NCI-H2081 (cell line): ENCODE measurements at regions not wholly inside any gene's neighbourhood (a gene's known extent, or its start where the extent isn't known, plus 50 kb on each side); places are given as distances from the start of the nearest gene placed in this dataset.
"Not testable (repeated sequence)": the region's sequence is repeated elsewhere in the genome, so short reads cannot be mapped to it uniquely, and the experiment has no call there.

Source experiments
- DNase-seq, 2 experiments: peaks; one replicate each; lab custom pipeline; 2025; lab: John Stamatoyannopoulos, UW

DNA sequence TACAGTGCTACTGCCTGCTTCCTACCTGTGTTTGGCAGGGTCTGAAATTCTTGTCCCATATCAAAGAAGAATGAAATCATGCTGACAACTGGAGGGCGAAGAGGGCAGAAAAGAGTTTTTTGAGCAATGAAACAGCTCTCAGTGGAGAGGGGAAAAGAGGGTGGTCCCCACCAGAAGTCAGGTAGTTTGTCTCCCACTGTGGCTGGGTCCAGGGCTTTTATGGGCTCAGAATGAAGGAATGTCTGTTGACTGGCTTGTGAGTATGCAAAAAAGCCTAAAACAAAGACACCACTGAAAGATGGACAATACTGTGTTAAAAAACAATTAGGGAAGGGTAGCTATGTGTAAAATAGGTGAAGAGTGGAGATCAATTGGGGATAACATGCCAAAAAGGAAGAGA lies 115.0 kb downstream of the ADAM29 start:
- no peak for DNase-seq

DNA sequence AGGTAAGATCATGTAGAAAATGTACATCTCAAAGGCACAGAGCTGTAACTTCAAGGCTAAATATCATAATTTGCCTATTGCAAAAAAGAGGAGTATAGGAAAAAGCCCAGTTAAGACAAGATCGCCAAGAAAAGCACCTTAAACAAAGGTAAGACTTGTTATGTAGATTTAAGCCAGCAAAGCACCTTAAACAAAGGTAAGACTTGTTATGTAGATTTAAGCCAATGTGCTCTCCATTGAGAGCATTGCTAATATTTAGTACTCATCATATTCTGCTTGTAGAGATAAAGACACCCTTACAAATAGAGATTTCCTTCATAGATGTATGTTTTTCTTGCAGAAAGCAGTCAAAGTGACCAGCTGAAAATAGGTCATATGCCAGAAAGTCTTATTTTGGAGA lies 115.8 kb downstream of the ADAM29 start:
- DNase-seq, result no peak

DNA sequence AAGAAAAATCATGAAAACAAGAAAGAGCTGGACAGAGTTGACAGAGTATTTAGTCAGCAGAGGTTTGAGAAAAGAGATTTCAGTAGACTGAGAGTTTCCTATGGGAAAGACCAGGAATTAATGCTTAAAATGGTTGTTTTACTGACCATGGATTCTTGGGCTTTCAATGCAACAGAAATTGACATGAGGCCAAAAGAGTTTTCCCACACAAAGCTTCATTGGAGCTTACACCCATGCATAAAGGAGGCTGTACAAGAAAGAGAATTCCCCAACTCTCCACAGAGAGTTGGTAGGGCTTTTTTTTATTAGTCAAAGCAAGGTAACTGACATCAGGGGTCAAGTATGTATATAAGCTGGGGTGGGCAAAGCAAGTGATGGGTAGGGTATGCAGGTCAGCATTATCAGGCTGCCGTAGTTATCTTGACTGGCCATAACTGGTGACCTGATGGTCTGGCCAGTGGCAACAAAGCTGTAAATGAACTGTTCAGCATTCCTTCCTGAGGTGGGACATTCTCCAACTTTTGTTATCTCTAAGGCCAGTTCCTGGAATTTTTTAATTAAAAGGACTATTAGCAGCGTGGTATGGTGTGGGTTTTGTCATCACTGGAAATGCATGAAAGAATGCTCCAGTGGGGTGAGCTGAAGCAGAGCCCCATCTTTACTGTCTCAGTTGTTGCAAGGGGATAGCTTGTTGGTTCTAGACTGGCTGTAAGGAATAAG lies 117.0 kb downstream of the ADAM29 start:
- no peak for DNase-seq

DNA sequence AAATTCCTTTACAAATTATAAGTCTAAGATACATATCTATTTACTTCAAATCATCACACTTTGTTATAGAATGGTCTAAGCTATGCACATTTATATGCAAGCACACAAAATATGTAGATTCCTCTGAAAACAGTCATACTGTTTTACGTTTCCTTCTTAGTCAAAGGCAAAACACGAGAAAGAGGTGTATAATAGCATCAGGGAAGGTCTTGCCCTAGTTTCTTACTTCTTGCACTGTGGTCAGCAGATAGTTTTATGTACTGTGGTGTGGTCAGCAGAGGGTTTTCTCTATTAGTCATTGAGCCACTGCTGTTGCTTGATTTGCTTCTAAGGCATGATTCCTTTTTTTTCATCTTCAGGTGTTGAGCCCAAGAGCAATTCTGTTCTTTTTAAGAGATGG lies 117.7 kb downstream of the ADAM29 start:
- no peak for DNase-seq

DNA sequence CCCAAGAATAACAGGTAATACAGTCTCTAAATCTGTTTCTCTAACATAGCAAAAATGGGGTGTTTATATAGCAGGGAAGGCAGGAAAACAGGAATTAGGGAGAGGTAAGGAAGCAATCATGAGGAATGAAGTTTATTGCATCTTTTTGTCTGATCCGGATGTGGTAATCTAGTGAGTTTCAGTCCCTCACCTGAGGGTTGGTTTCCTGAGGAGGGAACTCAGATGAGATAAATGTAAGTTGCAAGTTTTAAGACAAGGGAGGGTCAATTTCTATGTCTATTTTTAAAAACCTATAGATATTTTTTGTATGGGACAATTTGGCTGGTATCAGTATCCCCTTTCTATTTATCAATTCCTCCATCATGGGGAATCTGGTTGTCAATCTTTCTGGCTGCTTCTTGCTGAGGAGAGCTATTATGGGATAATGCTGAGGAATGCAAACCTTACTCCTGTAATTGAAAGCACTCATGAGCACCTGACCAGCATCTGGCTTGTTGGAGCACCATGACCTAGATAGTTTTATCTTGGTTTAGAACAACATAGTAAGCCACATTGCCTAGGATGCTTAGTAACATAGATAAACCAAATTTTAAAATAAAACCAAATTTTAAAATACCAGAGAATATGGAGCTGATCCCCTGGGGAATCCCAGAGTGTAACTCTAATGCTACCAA lies 130.1 kb downstream of the ADAM29 start:
- no peak for DNase-seq

DNA sequence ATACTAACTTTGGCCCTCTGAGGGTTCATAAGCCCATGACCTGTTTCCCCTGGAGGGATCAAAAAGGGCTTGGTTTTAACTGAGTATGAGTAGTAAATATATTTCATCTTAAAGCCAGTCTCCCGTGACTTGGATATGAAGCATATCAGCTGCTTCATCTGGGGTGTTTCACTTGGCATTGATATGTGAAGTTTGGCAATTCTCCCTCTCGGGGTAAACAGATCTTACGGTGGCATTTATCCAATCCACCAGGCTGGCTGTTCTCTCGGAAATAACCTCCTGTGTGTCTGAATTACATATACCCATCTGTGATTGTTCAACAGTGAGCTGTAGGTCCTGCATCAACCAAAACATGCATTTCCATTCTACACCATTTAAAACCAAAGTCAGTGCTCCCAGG lies 130.7 kb downstream of the ADAM29 start:
- DNase-seq, result peak; percentile 11 to 70

DNA sequence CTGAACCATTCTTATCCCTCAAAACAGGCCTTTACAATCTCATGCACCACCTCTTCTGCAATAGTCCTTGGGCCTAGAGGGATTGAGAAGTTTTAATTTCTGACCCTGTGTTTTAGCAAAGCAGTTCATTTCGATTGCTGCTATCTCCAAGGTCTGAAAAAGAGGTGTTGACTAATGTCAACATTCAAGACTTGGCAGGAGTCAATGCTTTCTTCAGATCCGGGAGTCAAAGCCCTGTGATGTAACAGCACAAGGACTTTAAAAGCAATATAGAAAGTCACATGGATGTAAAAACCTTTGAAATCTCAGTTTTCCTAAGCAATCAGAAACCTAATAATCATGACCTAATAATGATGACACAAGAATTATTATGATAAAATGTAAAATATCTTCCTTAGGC lies 133.8 kb downstream of the ADAM29 start:
- no peak for DNase-seq

DNA sequence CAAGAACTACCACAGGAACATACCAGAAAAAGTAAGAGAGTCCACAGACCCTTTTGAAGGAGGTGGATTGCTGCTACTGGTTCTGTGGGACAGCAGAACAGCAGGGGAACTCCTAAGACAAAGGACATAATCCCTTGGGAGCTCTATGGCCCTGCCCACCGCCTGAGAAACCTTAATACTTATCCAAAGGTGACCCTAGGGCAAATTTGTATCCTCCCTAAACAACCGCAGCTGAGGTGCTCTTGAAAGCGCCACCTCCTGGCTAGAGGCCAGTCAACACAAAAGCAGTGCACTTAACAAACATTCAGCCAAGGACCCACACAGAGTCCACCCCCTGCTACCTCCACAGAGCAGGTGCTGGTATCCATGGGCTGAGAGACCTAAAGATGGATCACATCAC lies 136.8 kb downstream of the ADAM29 start:
- peak; percentile 16 to 59 for DNase-seq

DNA sequence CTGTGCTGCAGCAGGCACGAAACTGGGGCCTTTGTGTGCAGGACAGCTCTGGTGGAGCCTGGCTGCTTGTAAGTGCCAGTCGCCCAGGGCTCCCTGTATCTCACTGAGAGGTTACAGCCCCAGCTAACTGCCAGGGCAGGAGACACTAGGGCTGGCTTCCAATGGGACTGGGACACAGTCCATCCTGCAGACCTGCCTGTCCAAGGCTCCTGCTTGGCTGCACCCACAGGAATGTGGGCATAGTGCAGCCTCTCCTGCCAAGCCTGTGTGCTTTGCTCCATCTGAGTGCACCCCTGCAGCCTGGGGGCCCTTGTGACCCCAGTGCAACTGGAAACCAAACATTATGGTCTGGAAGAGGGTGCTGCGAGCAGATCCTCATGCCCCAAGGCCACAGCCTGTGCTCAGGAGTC lies 144.0 kb downstream of the ADAM29 start:
- no peak for DNase-seq

DNA sequence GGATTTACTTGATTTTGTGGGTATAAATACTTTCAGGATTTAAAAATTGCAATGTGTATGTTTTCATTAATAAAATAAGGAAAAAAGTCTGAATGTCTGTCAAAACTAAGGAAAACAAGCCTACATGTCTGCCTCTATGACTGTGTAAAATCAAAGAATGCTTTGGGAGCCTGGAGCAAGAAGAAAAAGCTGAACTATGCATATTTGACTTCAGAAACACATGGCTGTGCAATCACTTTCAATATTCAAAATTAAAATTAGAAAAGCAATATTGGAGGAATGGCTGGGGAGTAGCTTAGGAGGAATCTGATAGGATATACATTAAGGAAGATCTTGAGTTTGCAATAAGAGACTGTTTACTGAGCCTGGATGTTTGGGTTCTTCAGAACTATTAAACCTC lies 147.1 kb downstream of the ADAM29 start:
- DNase-seq, result no peak

DNA sequence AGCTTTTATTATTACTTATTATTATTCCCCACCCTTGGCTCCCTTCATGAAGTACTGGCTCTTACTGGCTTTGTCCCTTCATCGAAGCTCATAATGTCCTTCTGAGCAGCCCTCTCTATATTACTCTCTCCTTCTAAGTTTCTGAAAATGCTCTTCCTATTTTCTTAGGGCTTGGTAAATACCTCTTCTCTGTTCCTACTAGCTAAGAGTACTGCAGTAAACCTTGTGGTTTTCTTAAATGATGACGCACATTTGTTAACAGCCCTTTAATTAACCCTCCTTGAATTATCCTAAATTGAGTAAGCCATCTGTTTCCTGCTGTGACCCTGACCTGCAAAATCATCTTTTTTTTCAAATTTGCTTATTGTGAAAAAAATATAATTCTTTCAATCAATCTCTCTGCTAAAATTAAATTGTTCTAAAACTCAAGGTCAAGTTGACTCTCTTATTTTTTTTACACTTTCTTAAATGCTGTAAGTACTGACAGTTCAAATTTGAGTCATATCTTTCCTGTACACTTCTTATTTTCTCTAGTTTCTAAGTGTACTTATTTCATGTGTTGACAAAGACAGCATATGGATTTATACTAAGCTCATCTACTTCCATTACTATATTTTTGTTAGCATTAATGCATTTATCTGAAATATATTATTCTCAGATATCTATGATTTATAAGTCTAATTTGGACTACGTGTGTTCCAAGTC lies 148.9 kb downstream of the ADAM29 start:
- no peak for DNase-seq

DNA sequence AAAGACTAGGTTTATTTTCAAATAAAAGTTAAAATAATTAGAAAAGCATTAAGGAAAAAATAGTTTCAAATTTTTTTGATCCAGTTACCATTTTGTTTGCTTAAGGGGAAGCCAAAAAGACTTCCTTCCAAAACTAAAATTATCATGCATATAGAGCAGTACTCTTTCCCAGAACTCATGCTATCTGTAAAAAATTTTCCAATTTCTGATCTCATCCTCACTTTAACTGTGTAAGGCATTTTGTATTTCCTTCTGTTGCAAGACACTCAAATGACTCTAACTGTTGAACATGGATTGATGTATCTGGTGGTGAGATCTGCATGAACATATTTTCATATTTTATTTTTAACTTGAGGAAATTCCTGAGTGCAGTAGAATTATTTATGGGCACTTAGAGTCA lies 150.1 kb downstream of the ADAM29 start:
- DNase-seq, result no peak

DNA sequence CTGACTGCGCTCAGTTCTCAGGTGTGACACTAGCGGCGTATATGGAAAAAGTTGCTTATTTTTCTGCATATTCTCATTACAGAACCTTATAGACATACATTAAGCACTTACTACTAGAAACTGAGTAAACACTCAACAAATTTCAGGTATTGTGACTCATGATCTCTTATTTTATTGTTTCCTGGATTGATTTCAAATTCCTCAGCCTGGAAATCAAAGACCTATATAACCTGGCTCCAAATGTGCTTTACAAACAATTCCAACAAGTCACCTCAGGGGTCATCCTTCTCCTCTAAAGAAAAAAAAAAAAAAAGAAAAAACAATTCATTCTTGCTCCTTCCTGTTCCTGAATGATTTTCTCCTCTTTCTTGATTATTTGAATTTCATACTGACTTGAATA lies 152.3 kb downstream of the ADAM29 start:
- DNase-seq, result no peak

DNA sequence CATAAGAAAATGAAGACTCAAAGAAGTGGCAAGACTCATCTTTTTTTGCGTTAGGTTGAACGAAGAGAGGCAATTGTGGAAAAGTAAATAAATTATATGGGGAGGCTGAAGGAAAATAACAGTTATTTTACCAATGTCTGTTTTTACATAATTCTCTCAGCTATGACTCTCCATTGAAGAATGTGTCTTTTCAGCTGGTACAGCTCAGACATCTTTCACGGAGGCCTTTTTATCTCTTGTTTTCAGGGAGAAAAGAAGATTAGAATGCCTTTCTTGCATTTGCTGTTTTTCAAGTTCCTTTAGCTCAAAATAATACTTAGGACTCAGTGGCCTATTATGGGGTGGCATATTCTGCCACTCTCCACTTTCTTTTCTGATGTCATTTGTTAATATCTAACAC lies 153.0 kb downstream of the ADAM29 start:
- DNase-seq, result no peak

DNA sequence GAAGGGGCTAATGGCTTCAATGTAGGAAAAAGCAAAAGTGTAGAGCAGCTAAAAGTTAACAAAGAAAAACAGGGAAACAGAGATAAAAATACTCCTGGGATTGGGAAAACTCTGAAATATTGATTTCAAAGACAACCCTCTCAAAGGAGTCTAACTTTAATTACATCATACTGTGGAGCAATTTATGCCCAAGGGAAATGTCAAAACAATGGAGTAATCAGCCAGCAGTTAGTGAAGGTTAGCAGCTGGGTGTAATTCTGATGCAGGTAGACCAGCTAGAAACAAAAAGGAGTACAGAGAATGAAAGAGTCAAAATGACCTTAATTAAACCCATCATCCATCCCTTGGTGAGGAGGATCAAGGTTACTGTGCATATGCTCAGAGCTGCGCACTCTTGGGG lies 169.0 kb downstream of the ADAM29 start:
- DNase-seq, result no peak

DNA sequence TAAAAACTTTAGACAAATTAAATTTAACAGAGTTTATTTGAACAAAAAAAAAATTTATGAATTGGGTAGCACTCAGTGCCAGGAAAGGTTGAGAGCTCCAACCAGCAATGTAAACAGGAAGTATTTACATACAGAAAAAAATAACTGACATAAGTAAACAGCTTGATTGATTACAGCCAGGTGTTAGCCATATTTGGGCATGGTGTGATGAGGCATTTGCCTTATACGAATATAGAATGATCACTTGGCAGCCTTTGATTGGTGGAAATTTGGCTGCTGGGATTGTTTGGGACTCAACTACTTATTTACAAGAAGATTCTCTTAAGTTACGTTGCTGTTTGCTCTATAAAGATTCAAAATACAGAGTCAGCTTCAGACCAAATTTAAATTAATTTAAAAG lies 172.0 kb downstream of the ADAM29 start:
- peak; percentile 16 to 64 for DNase-seq

DNA sequence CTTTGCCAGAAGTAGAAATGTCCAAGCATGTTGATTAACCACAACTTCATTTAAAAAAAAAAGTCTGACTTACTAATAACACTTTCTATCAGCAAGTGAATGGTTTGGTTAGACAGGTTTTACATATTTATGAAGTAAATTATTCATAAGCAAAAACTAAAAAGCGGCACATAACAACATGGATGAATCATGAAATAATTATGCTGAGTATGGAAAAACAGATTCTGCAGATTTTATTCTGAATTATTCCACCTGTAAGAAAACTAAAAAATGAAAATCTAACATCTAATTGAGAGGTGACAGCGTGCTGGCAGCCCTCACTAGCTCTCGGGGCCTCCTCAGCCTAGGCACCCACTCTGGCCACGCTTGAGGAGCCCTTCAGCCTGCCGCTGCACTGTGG lies 173.5 kb downstream of the ADAM29 start:
- DNase-seq, result no peak

DNA sequence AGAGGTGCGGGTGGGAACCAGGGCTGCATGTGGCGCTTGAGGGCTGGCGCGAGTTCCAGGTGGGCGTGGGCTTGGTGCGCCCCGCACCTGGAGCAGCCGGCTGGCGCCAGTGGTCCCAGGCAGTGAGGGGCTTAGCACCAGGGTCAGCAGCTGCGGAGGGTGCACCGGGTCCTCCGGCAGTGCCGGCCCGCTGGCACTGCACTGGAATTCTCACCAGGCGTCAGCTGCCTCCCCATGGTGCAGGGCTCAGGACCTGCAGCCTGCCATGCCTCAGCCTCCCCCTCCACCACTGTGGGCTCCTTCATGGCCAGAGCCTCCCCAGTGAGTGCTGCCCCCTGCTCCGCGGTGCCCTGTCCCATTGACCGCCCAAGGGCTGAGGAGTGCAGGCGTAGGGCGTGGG lies 174.0 kb downstream of the ADAM29 start:
- no peak for DNase-seq

DNA sequence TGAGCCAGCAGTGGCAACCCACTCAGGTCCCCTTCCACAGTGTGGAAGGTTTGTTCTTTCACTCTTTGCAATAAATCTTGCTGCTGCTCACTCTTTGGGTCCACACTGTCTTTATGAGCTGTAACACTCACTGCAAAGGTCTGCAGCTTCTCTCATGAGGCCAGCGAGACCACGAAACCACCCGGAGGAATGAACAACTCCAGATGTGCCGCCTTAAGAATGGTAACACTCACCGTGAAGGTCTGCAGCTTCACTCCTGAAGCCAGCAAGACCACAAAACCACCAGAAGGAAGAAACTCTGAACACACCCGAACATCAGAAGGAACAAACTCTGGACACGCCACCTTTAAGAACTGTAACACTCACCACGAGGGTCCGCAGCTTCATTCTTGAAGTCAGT lies 174.9 kb downstream of the ADAM29 start:
- DNase-seq, result not testable (repeated sequence)

DNA sequence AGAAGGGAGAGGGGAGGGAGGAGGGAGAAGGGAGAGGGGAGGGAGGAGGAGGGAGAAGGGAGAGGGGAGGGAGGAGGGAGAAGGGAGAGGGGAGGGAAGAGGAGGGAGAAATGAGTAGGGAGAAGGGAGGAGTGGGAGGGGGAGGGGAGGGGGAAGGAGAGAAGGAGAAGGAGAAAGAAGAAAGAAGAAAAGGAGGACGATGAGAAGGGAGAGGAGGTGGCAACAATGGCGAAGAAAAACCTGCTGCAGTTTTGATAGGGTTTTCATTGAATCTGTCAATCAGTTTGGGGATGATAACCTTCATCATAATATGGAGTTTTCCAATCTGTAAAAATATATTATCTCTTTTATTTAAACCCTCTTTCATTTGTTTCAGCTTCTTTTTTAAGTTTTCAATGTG lies 185.2 kb downstream of the ADAM29 start:
- no peak for DNase-seq

DNA sequence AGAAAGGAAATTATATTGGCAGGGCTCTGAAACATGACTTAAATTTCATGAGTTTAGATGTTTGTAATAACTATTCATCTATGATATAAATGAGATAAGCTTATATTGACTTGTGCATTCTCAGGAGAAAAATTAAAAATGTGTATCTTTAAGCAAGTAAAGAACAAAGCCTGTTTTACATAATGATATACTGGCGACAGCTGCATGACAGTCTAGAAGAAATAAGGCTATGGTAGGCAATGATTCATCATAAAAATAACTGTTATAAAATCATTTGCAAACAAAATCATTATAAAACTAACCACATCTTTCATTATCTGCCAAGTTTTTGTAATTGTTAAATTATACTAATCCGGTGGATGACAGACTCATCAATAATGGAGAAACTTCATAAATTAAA lies 188.1 kb downstream of the ADAM29 start:
- DNase-seq, result no peak

DNA sequence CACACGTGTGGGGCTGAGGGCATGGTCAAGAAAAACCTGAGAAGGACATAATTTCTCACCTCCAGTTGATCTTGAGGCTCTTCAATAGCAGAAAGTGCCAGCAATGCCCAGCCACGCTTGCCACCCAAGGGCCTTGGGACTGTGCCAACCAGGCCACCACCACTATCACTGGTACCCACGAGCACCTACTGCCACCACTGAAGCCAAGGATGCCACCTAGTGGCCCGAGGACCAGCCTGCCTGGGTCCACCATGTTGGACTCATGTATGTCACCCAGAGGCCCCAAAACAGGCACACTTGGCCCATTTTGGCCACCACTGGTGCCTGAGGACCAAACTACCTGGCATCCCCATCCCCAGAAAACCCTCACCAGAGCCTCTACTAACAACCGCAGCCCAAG lies 191.8 kb downstream of the ADAM29 start:
- no peak for DNase-seq

DNA sequence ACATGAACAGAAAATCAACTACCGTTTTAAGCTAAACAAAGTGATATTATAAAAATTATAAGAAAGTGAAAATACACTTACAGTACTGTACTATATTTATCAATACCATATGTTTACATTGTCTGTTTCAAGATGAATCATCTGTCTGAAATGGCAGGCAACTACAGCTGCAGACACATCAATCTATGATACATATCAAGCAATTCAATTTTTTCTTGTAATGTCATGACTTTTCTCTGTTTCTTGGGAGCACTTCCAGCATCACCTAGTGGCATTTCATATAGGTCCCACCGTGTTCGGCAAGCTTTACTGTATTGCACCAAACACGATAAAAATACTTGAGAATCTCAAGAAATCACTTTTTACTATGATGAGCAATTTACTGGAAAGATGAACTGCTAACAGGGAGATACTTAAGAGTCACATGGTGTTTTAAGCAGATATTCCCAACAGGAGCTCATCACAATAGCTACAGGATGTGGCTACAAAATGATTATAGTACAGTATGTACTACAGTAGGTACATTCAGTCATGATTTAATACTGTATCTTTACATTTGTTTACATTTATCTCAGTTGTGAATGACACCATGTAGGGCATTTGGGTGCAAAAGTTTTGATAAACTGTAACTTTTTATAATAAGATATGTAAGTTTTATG lies 207.4 kb downstream of the ADAM29 start:
- no peak for DNase-seq
